ENCODE measurements at regions not wholly inside any gene's neighbourhood (a gene's known extent, or its start where the extent isn't known, plus 50 kb on each side); places are given as distances from the start of the nearest gene placed in this dataset.
"Not testable (repeated sequence)": the region's sequence is repeated elsewhere in the genome, so short reads cannot be mapped to it uniquely, and the experiment has no call there.

- H2BK5ac ChIP-seq (ENCODE audit: low read depth, low read length, poor library complexity, severe bottlenecking) = no peak overlapping the region
- DNase-seq = no peak
- no peak overlapping the region for H2BK120ac ChIP-seq (ENCODE audit: low read depth, low read length)
- H4K5ac ChIP-seq (ENCODE audit: low read depth, low read length) = no peak overlapping the region
- H3K23ac ChIP-seq (ENCODE audit: low read depth, low read length) = no peak overlapping the region
- H3K79me1 ChIP-seq (ENCODE audit: low read depth in 1 of 2, low read length in 2 of 2) = no peaks in the 10 kb centered on the region
- no peak overlapping the region for H3K9ac ChIP-seq (ENCODE audit: low read depth, low read length)
- no peak for TF ChIP-seq MXI1 (IDR thresholded peaks at IDR 0.05; ENCODE audit: borderline replicate concordance, low read depth, low read length)
- no peak for TF ChIP-seq RFX5 (IDR thresholded peaks at IDR 0.05; ENCODE audit: low read depth, low read length)
- 0 out of 2 replicates have a peak, but pooled peaks have one; percentile 12 for TF ChIP-seq CEBPB (IDR thresholded peaks at IDR 0.05; ENCODE audit: low read depth, low read length)
- H2AK5ac ChIP-seq (ENCODE audit: low read depth, low read length) = no peak overlapping the region
- H3K36me3 ChIP-seq (ENCODE audit: control insufficient read depth, insufficient read depth, low read length) = no peaks in the 10 kb centered on the region
- no peaks in the 10 kb centered on the region for H4K20me1 ChIP-seq (ENCODE audit: insufficient read depth, low read length)
- no peak overlapping the region for H2BK20ac ChIP-seq (ENCODE audit: low read depth, low read length)
- H3K4me2 ChIP-seq (ENCODE audit: low read depth, low read length) = no peak overlapping the region
- ChIA-PET POLR2A (ENCODE audit: unreplicated experiment) (no interaction called here), CTCF (no interaction called here)
- no peak overlapping the region for H4K91ac ChIP-seq (ENCODE audit: insufficient read depth, low read depth, low read length)
- no peak overlapping the region for H3K14ac ChIP-seq (replicated peaks; ENCODE audit: low read depth, low read length)
- in situ Hi-C loops (cut with MboI; ENCODE audit: low sequenced_read_pairs) (no loop called here), intact Hi-C loops (cut with micrococcal nuclease) (no loop called here), dilution Hi-C loops (cut with HindIII; ENCODE audit: low sequenced_read_pairs, unreplicated experiment) (no loop called here)
- H3K4ac ChIP-seq (ENCODE audit: low read depth, low read length) = no peak overlapping the region
- H3K4me3 ChIP-seq (ENCODE audit: insufficient read depth, low read depth, low read length) = no peak overlapping the region
- no peak overlapping the region for H4K8ac ChIP-seq (ENCODE audit: low read depth in 2 of 2, low read length in 2 of 2)
- no peaks in the 10 kb centered on the region for H3K9me3 ChIP-seq (ENCODE audit: control insufficient read depth, insufficient read depth, low read length)
- H3K27ac ChIP-seq (ENCODE audit: insufficient read depth, low read length) = no peak overlapping the region
- 80% methylated on average over 1 of the region's 3 CpGs; no CpG with 5 or more reads in 1 of the 2 experiments for WGBS, 2 experiments (ENCODE audit: extremely low coverage in 2 of 2, insufficient read length in 1 of 2)
- BruUV-seq (replicated peaks) = no TSS peak
- H3K27me3 ChIP-seq (ENCODE audit: control insufficient read depth, insufficient read depth, low read length) = no peaks in the 10 kb centered on the region
- H3K9me1 ChIP-seq (ENCODE audit: insufficient read depth, low read length) = no peaks in the 10 kb centered on the region
- no peak overlapping the region for H2AK9ac ChIP-seq (replicated peaks; ENCODE audit: low read depth, low read length, poor library complexity)
- no peak overlapping the region for H2AFZ ChIP-seq (replicated peaks; ENCODE audit: low read length, poor library complexity)
- no peak for ATAC-seq (ENCODE audit: low read depth)
- 0 out of 3 replicates have a peak overlapping the region, but pooled peaks have one; percentile 20 for H2BK15ac ChIP-seq (ENCODE audit: low read depth, low read length)
- no peak overlapping the region for H3K56ac ChIP-seq (ENCODE audit: extremely low read depth, insufficient read depth, low read length)
- H3K4me1 ChIP-seq (ENCODE audit: control insufficient read depth, insufficient read depth, low read length) = no peaks in the 10 kb centered on the region
- H3K18ac ChIP-seq (ENCODE audit: low read depth, low read length) = no peak overlapping the region
Measured at GRCh38 chr3:101117465-101117864, 124.2 kb upstream of the ABI3BP start.

GRCh38 chr3:101110295-101110694 lies 117.1 kb upstream of the ABI3BP start:
- intact Hi-C loops (cut with micrococcal nuclease) = not testable (repeated sequence)

More at GRCh38 chr3:101110295-101110694, 117.1 kb upstream of the ABI3BP start:
- H2BK15ac ChIP-seq (ENCODE audit: low read depth, low read length); H3K23ac ChIP-seq (ENCODE audit: low read depth, low read length); H3K9me1 ChIP-seq (ENCODE audit: insufficient read depth, low read length); H2BK20ac ChIP-seq (ENCODE audit: low read depth, low read length); H2AK9ac ChIP-seq (replicated peaks; ENCODE audit: low read depth, low read length, poor library complexity); H3K9me3 ChIP-seq (ENCODE audit: control insufficient read depth, insufficient read depth, low read length); H3K4me3 ChIP-seq (ENCODE audit: insufficient read depth, low read depth, low read length); ATAC-seq (ENCODE audit: low read depth); H3K18ac ChIP-seq (ENCODE audit: low read depth, low read length); H2BK5ac ChIP-seq (ENCODE audit: low read depth, low read length, poor library complexity, severe bottlenecking); H3K4ac ChIP-seq (ENCODE audit: low read depth, low read length); BruUV-seq (replicated peaks); in situ Hi-C loops (cut with MboI; ENCODE audit: low sequenced_read_pairs); dilution Hi-C loops (cut with HindIII; ENCODE audit: low sequenced_read_pairs, unreplicated experiment); H3K56ac ChIP-seq (ENCODE audit: extremely low read depth, insufficient read depth, low read length); H2AK5ac ChIP-seq (ENCODE audit: low read depth, low read length); H4K20me1 ChIP-seq (ENCODE audit: insufficient read depth, low read length); H4K8ac ChIP-seq (ENCODE audit: low read depth in 2 of 2, low read length in 2 of 2); H3K27ac ChIP-seq (ENCODE audit: insufficient read depth, low read length); H4K5ac ChIP-seq (ENCODE audit: low read depth, low read length); H4K91ac ChIP-seq (ENCODE audit: insufficient read depth, low read depth, low read length); H2BK120ac ChIP-seq (ENCODE audit: low read depth, low read length); H3K4me2 ChIP-seq (ENCODE audit: low read depth, low read length); H3K27me3 ChIP-seq (ENCODE audit: control insufficient read depth, insufficient read depth, low read length); H3K79me1 ChIP-seq (ENCODE audit: low read depth in 1 of 2, low read length in 2 of 2); H3K4me1 ChIP-seq (ENCODE audit: control insufficient read depth, insufficient read depth, low read length); H2AFZ ChIP-seq (replicated peaks; ENCODE audit: low read length, poor library complexity); H3K14ac ChIP-seq (replicated peaks; ENCODE audit: low read depth, low read length); POLR2A ChIA-PET (ENCODE audit: unreplicated experiment); H3K9ac ChIP-seq (ENCODE audit: low read depth, low read length); H3K36me3 ChIP-seq (ENCODE audit: control insufficient read depth, insufficient read depth, low read length); DNase-seq; CTCF ChIA-PET: not testable (repeated sequence)
- no CpG with 5 or more reads among the region's 3 CpGs for WGBS, 2 experiments (ENCODE audit: extremely low coverage in 2 of 2, insufficient read length in 1 of 2)

Measured in IMR-90 (cell line).